ENCODE measurements at regions not wholly inside any gene's neighbourhood (a gene's known extent, or its start where the extent isn't known, plus 50 kb on each side); places are given as distances from the start of the nearest gene placed in this dataset.
"Not testable (repeated sequence)": the region's sequence is repeated elsewhere in the genome, so short reads cannot be mapped to it uniquely, and the experiment has no call there.

- intact Hi-C loops (cut with micrococcal nuclease); H3K27me3 Mint-ChIP-seq; H3K27ac Mint-ChIP-seq; H3K9me3 ChIP-seq (ENCODE audit: control insufficient read depth in 2 of 3, low read length in 3 of 3); H3K4me1 ChIP-seq (ENCODE audit: control insufficient read depth in 2 of 2, insufficient read depth in 2 of 2, low read length in 2 of 2); H3K27me3 ChIP-seq (ENCODE audit: control insufficient read depth in 2 of 2, insufficient read depth in 2 of 2, low read length in 2 of 2); CTCF ChIA-PET; H3K36me3 Mint-ChIP-seq; H3K4me1 Mint-ChIP-seq; DNase-seq; H3K36me3 ChIP-seq (ENCODE audit: control insufficient read depth in 2 of 3, insufficient read depth in 3 of 3, low read length in 3 of 3); ATAC-seq; H3K4me3 ChIP-seq (ENCODE audit: low read length); POLR2A ChIA-PET; H3K4me3 Mint-ChIP-seq; H3K27ac ChIP-seq (ENCODE audit: low read depth, low read length): not testable (repeated sequence)
- H3K9me3 Mint-ChIP-seq: peaks cover 0 to 33% (median 10%) of the 10 kb centered on the region in 11 donors
Observed at GRCh38 chr7:63572196-63572595, 426.5 kb upstream of the ZNF722 start.

- H3K4me1 ChIP-seq (ENCODE audit: control insufficient read depth in 2 of 2, insufficient read depth in 2 of 2, low read length in 2 of 2); H3K4me3 Mint-ChIP-seq; H3K36me3 ChIP-seq (ENCODE audit: control insufficient read depth in 2 of 3, insufficient read depth in 3 of 3, low read length in 3 of 3); intact Hi-C loops (cut with micrococcal nuclease); H3K9me3 ChIP-seq (ENCODE audit: control insufficient read depth in 2 of 3, low read length in 3 of 3); H3K4me3 ChIP-seq (ENCODE audit: low read length); CTCF ChIA-PET; POLR2A ChIA-PET; DNase-seq; H3K27me3 Mint-ChIP-seq; H3K27ac ChIP-seq (ENCODE audit: low read depth, low read length); H3K4me1 Mint-ChIP-seq; H3K36me3 Mint-ChIP-seq; H3K27me3 ChIP-seq (ENCODE audit: control insufficient read depth in 2 of 2, insufficient read depth in 2 of 2, low read length in 2 of 2); H3K27ac Mint-ChIP-seq; ATAC-seq: not testable (repeated sequence)
- peaks cover 0 to 33% (median 13%) of the 10 kb centered on the region in 11 donors for H3K9me3 Mint-ChIP-seq
Observed at GRCh38 chr7:63572956-63573355, 425.7 kb upstream of the ZNF722 start.

GRCh38 chr7:63573412-63573811 lies 425.2 kb upstream of the ZNF722 start:
- H3K27me3 Mint-ChIP-seq; POLR2A ChIA-PET; H3K27me3 ChIP-seq (ENCODE audit: control insufficient read depth in 2 of 2, insufficient read depth in 2 of 2, low read length in 2 of 2); H3K4me1 Mint-ChIP-seq; CTCF ChIA-PET; ATAC-seq; H3K9me3 ChIP-seq (ENCODE audit: control insufficient read depth in 2 of 3, low read length in 3 of 3); H3K4me1 ChIP-seq (ENCODE audit: control insufficient read depth in 2 of 2, insufficient read depth in 2 of 2, low read length in 2 of 2); H3K36me3 Mint-ChIP-seq; DNase-seq; H3K4me3 Mint-ChIP-seq; H3K4me3 ChIP-seq (ENCODE audit: low read length); intact Hi-C loops (cut with micrococcal nuclease); H3K27ac ChIP-seq (ENCODE audit: low read depth, low read length); H3K36me3 ChIP-seq (ENCODE audit: control insufficient read depth in 2 of 3, insufficient read depth in 3 of 3, low read length in 3 of 3); H3K27ac Mint-ChIP-seq: not testable (repeated sequence)
- peaks cover 0 to 33% (median 16%) of the 10 kb centered on the region in 11 donors for H3K9me3 Mint-ChIP-seq

- H3K27me3 ChIP-seq (ENCODE audit: control insufficient read depth in 2 of 2, insufficient read depth in 2 of 2, low read length in 2 of 2); ATAC-seq; intact Hi-C loops (cut with micrococcal nuclease); H3K36me3 Mint-ChIP-seq; H3K9me3 ChIP-seq (ENCODE audit: control insufficient read depth in 2 of 3, low read length in 3 of 3); H3K4me1 Mint-ChIP-seq; H3K4me3 ChIP-seq (ENCODE audit: low read length); DNase-seq; H3K27ac Mint-ChIP-seq; H3K4me1 ChIP-seq (ENCODE audit: control insufficient read depth in 2 of 2, insufficient read depth in 2 of 2, low read length in 2 of 2); H3K4me3 Mint-ChIP-seq; H3K27ac ChIP-seq (ENCODE audit: low read depth, low read length); CTCF ChIA-PET; H3K27me3 Mint-ChIP-seq; POLR2A ChIA-PET; H3K36me3 ChIP-seq (ENCODE audit: control insufficient read depth in 2 of 3, insufficient read depth in 3 of 3, low read length in 3 of 3): not testable (repeated sequence)
- H3K9me3 Mint-ChIP-seq: peaks cover 0 to 36% (median 18%) of the 10 kb centered on the region in 11 donors
Observed at GRCh38 chr7:63576421-63576820, 422.2 kb upstream of the ZNF722 start.

- H3K9me3 ChIP-seq (ENCODE audit: control insufficient read depth in 2 of 3, low read length in 3 of 3); H3K4me1 Mint-ChIP-seq; H3K4me1 ChIP-seq (ENCODE audit: control insufficient read depth in 2 of 2, insufficient read depth in 2 of 2, low read length in 2 of 2); H3K4me3 ChIP-seq (ENCODE audit: low read length); H3K27me3 Mint-ChIP-seq; H3K27me3 ChIP-seq (ENCODE audit: control insufficient read depth in 2 of 2, insufficient read depth in 2 of 2, low read length in 2 of 2); H3K4me3 Mint-ChIP-seq; H3K27ac ChIP-seq (ENCODE audit: low read depth, low read length); DNase-seq; H3K27ac Mint-ChIP-seq; ATAC-seq; H3K36me3 Mint-ChIP-seq; H3K36me3 ChIP-seq (ENCODE audit: control insufficient read depth in 2 of 3, insufficient read depth in 3 of 3, low read length in 3 of 3); intact Hi-C loops (cut with micrococcal nuclease); POLR2A ChIA-PET; CTCF ChIA-PET: not testable (repeated sequence)
- H3K9me3 Mint-ChIP-seq: peaks cover 0 to 36% (median 18%) of the 10 kb centered on the region in 11 donors
Observed at GRCh38 chr7:63577066-63577465, 421.6 kb upstream of the ZNF722 start.

- DNase-seq; H3K36me3 ChIP-seq (ENCODE audit: control insufficient read depth in 2 of 3, insufficient read depth in 3 of 3, low read length in 3 of 3); POLR2A ChIA-PET; H3K4me3 ChIP-seq (ENCODE audit: low read length); H3K4me3 Mint-ChIP-seq; H3K9me3 ChIP-seq (ENCODE audit: control insufficient read depth in 2 of 3, low read length in 3 of 3); H3K36me3 Mint-ChIP-seq; CTCF ChIA-PET; H3K4me1 Mint-ChIP-seq; H3K27ac ChIP-seq (ENCODE audit: low read depth, low read length); H3K27ac Mint-ChIP-seq; intact Hi-C loops (cut with micrococcal nuclease); H3K27me3 Mint-ChIP-seq; ATAC-seq; H3K27me3 ChIP-seq (ENCODE audit: control insufficient read depth in 2 of 2, insufficient read depth in 2 of 2, low read length in 2 of 2); H3K4me1 ChIP-seq (ENCODE audit: control insufficient read depth in 2 of 2, insufficient read depth in 2 of 2, low read length in 2 of 2): not testable (repeated sequence)
- H3K9me3 Mint-ChIP-seq: peaks cover 0 to 36% (median 17%) of the 10 kb centered on the region in 11 donors
Observed at GRCh38 chr7:63580045-63580444, 418.6 kb upstream of the ZNF722 start.

GRCh38 chr7:63580536-63581300 lies 417.9 kb upstream of the ZNF722 start:
- DNase-seq; H3K4me3 ChIP-seq (ENCODE audit: low read length); H3K27ac Mint-ChIP-seq; intact Hi-C loops (cut with micrococcal nuclease); H3K9me3 ChIP-seq (ENCODE audit: control insufficient read depth in 2 of 3, low read length in 3 of 3); POLR2A ChIA-PET; H3K4me1 Mint-ChIP-seq; H3K4me1 ChIP-seq (ENCODE audit: control insufficient read depth in 2 of 2, insufficient read depth in 2 of 2, low read length in 2 of 2); H3K36me3 ChIP-seq (ENCODE audit: control insufficient read depth in 2 of 3, insufficient read depth in 3 of 3, low read length in 3 of 3); H3K27me3 ChIP-seq (ENCODE audit: control insufficient read depth in 2 of 2, insufficient read depth in 2 of 2, low read length in 2 of 2); H3K27ac ChIP-seq (ENCODE audit: low read depth, low read length); H3K27me3 Mint-ChIP-seq; H3K36me3 Mint-ChIP-seq; CTCF ChIA-PET; H3K4me3 Mint-ChIP-seq: not testable (repeated sequence)
- peak; percentile 28 for ATAC-seq
- peaks cover 0 to 36% (median 17%) of the 10 kb centered on the region in 11 donors for H3K9me3 Mint-ChIP-seq

All from naive thymus-derived CD4-positive, alpha-beta T cell (primary cell).